ENCODE measurements at regions not wholly inside any gene's neighbourhood (a gene's known extent, or its start where the extent isn't known, plus 50 kb on each side); places are given as distances from the start of the nearest gene placed in this dataset.

- Histone ChIP-seq H3K4me3 (no peak overlapping the region), H3K27me3 (no peaks in the 10 kb centered on the region), H3K4me1 (no peaks in the 10 kb centered on the region), H3K9me3 (peaks cover 0 to 11% (median 0%) of the 10 kb centered on the region in 11 donors), H3K36me3 (no peaks in the 10 kb centered on the region), H3K27ac (no peak overlapping the region)
- TF ChIP-seq CTCF (IDR thresholded peaks at IDR 0.05), result no peak
- 75 to 83% methylated on average over 1 of the region's 1 CpG for WGBS, 2 donors
- DNase-seq (no peak), ATAC-seq (no peak)
- intact Hi-C loops (cut with DNase I), result no loop called here
Observed at GRCh38 chr4:31516520-31516919, 796.4 kb downstream of the PCDH7 start.

- Histone ChIP-seq H3K27ac (no peak overlapping the region), H3K27me3 (no peaks in the 10 kb centered on the region), H3K4me3 (no peak overlapping the region), H3K9me3 (peaks cover 0 to 17% (median 0%) of the 10 kb centered on the region in 11 donors), H3K36me3 (no peaks in the 10 kb centered on the region), H3K4me1 (no peaks in the 10 kb centered on the region)
- ATAC-seq, result no peak
- DNase-seq, result no peak
- 88 to 90% methylated on average over 3 of the region's 3 CpGs for WGBS, 2 donors
- intact Hi-C loops (cut with DNase I), result no loop called here
- no peak for TF ChIP-seq CTCF (IDR thresholded peaks at IDR 0.05)
Observed at GRCh38 chr4:31518796-31519250, 798.7 kb downstream of the PCDH7 start.

GRCh38 chr4:31530555-31530954, 810.4 kb downstream of the PCDH7 start:
- intact Hi-C loops (cut with DNase I), result no loop called here
- Histone ChIP-seq H3K4me3 (no peak overlapping the region), H3K27me3 (no peaks in the 10 kb centered on the region), H3K36me3 (no peaks in the 10 kb centered on the region), H3K9me3 (peaks cover 0 to 39% (median 9%) of the 10 kb centered on the region in 11 donors), H3K4me1 (no peaks in the 10 kb centered on the region), H3K27ac (no peak overlapping the region)
- DNase-seq, result no peak
- 73 to 77% methylated on average over 3 of the region's 3 CpGs for WGBS, 2 donors
- no peak for ATAC-seq
- TF ChIP-seq CTCF (IDR thresholded peaks at IDR 0.05), result no peak

- intact Hi-C loops (cut with DNase I), result no loop called here
- Histone ChIP-seq H3K27ac (no peak overlapping the region), H3K27me3 (no peaks in the 10 kb centered on the region), H3K4me3 (no peak overlapping the region), H3K36me3 (no peaks in the 10 kb centered on the region), H3K9me3 (peaks cover 0 to 10% (median 0%) of the 10 kb centered on the region in 11 donors), H3K4me1 (no peaks in the 10 kb centered on the region)
- no peak for TF ChIP-seq CTCF (IDR thresholded peaks at IDR 0.05)
- no peak for DNase-seq
- ATAC-seq, result no peak
Observed at GRCh38 chr4:31538877-31539276, 818.7 kb downstream of the PCDH7 start.
